SK-N-SH (cell line): ENCODE measurements at regions not wholly inside any gene's neighbourhood (a gene's known extent, or its start where the extent isn't known, plus 50 kb on each side); places are given as distances from the start of the nearest gene placed in this dataset.

Source experiments
- CTCF ChIA-PET: fragments of 300-600, 350-600 bp; formaldehyde crosslinking; extraction: SDS; loops from one replicate; lab custom pipeline; 2021; lab: Yijun Ruan, JAX
- POLR2A ChIA-PET: fragments of 350-600 bp; sonication (Branson Sonifier 250); formaldehyde crosslinking; extraction: SDS; loops from one replicate; lab custom pipeline; 2020; ENCODE audit warnings: antibody characterized with exemption, inconsistent platforms; lab: Yijun Ruan, JAX
- DNase-seq: peaks from one replicate; pipeline ENCODE4 v3.0.0; 2012
- H2AFZ ChIP-seq: fragments of 200-600 bp; sonication (generic); 2 replicates; pipeline ENCODE4 v1.8.1; 2016; ENCODE audit warnings: antibody characterized with exemption, mild to moderate bottlenecking, low read depth
- H3F3A ChIP-seq: fragments of 200-600 bp; sonication (generic); replicated peaks from 2 replicates; pipeline ENCODE3; 2016; ENCODE audit warnings: antibody characterized with exemption, mild to moderate bottlenecking; ENCODE audit not compliant: insufficient read depth
- H3K27ac ChIP-seq, 2 experiments: fragments of 200-500 bp in 1 of 2; fragments of 200-600 bp in 1 of 2; sonication (Bioruptor generic) in 1 of 2; sonication (generic), shearing (Covaris generic) in 1 of 2; 2 replicates each; pipeline versions ENCODE4 v1.5.1 to v1.6.1; 2014 to 2016; ENCODE audit warnings: low read depth in 2 of 2, inconsistent platforms in 1 of 2, low read length in 1 of 2, mild to moderate bottlenecking in 1 of 2, mixed read lengths in 1 of 2
- H3K27me3 ChIP-seq: fragments of 200-600 bp; sonication (generic), shearing (Covaris generic); 2 replicates; pipeline ENCODE4 v1.6.1; 2016; ENCODE audit warnings: mixed run types; ENCODE audit not compliant: insufficient read depth
- H3K36me3 ChIP-seq, 2 experiments: fragments of 200-500 bp in 1 of 2; fragments of 200-600 bp in 1 of 2; sonication (Bioruptor generic) in 1 of 2; sonication (generic) in 1 of 2; replicated peaks in 1 of 2; 2 replicates each; pipeline versions ENCODE3 to v1.5.1; 2014 to 2016; ENCODE audit warnings: low read length in 1 of 2, mild to moderate bottlenecking in 1 of 2; ENCODE audit not compliant: insufficient read depth in 2 of 2, control insufficient read depth in 1 of 2
- H3K4me1 ChIP-seq, 2 experiments: fragments of 200-500 bp in 1 of 2; fragments of 200-600 bp in 1 of 2; sonication (Bioruptor generic) in 1 of 2; sonication (generic), shearing (Covaris generic) in 1 of 2; 2 replicates each; pipeline versions ENCODE4 v1.5.1 to v1.6.1; 2014 to 2016; ENCODE audit warnings: low read depth in 1 of 2, low read length in 1 of 2, mixed run types in 1 of 2; ENCODE audit not compliant: insufficient read depth in 2 of 2, control insufficient read depth in 1 of 2
- H3K4me2 ChIP-seq: fragments of 200-600 bp; sonication (generic), shearing (Covaris generic); 2 replicates; pipeline ENCODE4 v1.6.1; 2017; ENCODE audit warnings: mixed run types
- H3K4me3 ChIP-seq, 2 experiments: fragments of 200-500 bp in 1 of 2; fragments of 200-600 bp in 1 of 2; sonication (Bioruptor generic) in 1 of 2; sonication (generic), shearing (Covaris generic) in 1 of 2; 2 replicates each; pipeline versions ENCODE4 v1.5.1 to v1.8.1; 2014 to 2016; ENCODE audit warnings: low read depth in 2 of 2, inconsistent platforms in 1 of 2, low read length in 1 of 2, mild to moderate bottlenecking in 1 of 2, mixed read lengths in 1 of 2, moderate library complexity in 1 of 2
- H3K79me2 ChIP-seq: fragments of 200-600 bp; sonication (generic); 2 replicates; pipeline ENCODE4 v1.8.1; 2017; ENCODE audit warnings: mild to moderate bottlenecking; ENCODE audit not compliant: insufficient read depth
- H3K9ac ChIP-seq: fragments of 200-600 bp; sonication (generic); 2 replicates; pipeline ENCODE4 v1.6.1; 2017; ENCODE audit warnings: mixed run types
- H3K9me2 ChIP-seq: fragments of 200-600 bp; sonication (generic); 2 replicates; pipeline ENCODE4 v1.6.1; 2017; ENCODE audit warnings: mixed run types
- H3K9me3 ChIP-seq: fragments of 200-600 bp; sonication (generic); 2 replicates; pipeline ENCODE4 v1.6.1; 2017; ENCODE audit warnings: mixed run types, mild to moderate bottlenecking, moderate library complexity
- H4K20me1 ChIP-seq: fragments of 200-600 bp; sonication (generic); 2 replicates; pipeline ENCODE4 v1.6.1; 2017; ENCODE audit warnings: mild to moderate bottlenecking, mixed run types; ENCODE audit not compliant: insufficient read depth
- CHD2 ChIP-seq: fragments of 150-350 bp; IDR thresholded peaks from 2 replicates; pipeline ENCODE4 v1.6.1; 2018; ENCODE audit warnings: low read length; ENCODE audit not compliant: partially characterized antibody
- FOSL2 ChIP-seq: IDR thresholded peaks from 2 replicates; pipeline ENCODE4 v1.4.0; 2012; ENCODE audit warnings: low read depth, mild to moderate bottlenecking, moderate library complexity, borderline replicate concordance
- FOXJ3 ChIP-seq: sonication (generic); formaldehyde crosslinking; IDR thresholded peaks from 2 replicates; pipeline ENCODE4 v1.5.1; 2020; ENCODE audit warnings: mild to moderate bottlenecking, missing genetic modification reagents
- FOXM1 ChIP-seq: IDR thresholded peaks from 2 replicates; pipeline ENCODE4 v1.4.0; 2012; ENCODE audit warnings: low read depth, mild to moderate bottlenecking
- NFIC ChIP-seq: IDR thresholded peaks from 2 replicates; pipeline ENCODE4 v1.4.0; 2012; ENCODE audit warnings: borderline replicate concordance
- NRF1 ChIP-seq: IDR thresholded peaks from 2 replicates; pipeline ENCODE4 v1.6.1; 2012; ENCODE audit warnings: low read depth, mild to moderate bottlenecking, low read length
- SIN3A ChIP-seq: IDR thresholded peaks from 2 replicates; pipeline ENCODE4 v1.6.1; 2012; ENCODE audit warnings: low read depth, mild to moderate bottlenecking, low read length, moderate library complexity, borderline replicate concordance
- TCF12 ChIP-seq: IDR thresholded peaks from 2 replicates; pipeline ENCODE4 v1.4.0; 2012
- USF2 ChIP-seq: fragments of 150-350 bp; IDR thresholded peaks from 2 replicates; pipeline ENCODE4 v1.6.1; 2017; ENCODE audit warnings: antibody characterized with exemption, low read length, low read depth, borderline replicate concordance
- WGBS: methylation state at CpG from one replicate; pipeline ENCODE4 v1.1.6; 2017; ENCODE audit warnings: low lambda C conversion rate; 5-methylcytosine and 5-hydroxymethylcytosine counted together
- TF ChIP-seq, protein P1 (sequence below): IDR thresholded peaks from 2 replicates; pipeline ENCODE4 v1.6.1; 2012; ENCODE audit warnings: mild to moderate bottlenecking, low read depth, low read length, moderate library complexity
- TF ChIP-seq, protein P2 (sequence below): fragments of 150-350 bp; IDR thresholded peaks from 2 replicates; pipeline ENCODE4 v1.6.1; 2016; ENCODE audit warnings: mild to moderate bottlenecking, low read depth, low read length
- TF ChIP-seq, protein P3 (sequence below): IDR thresholded peaks from 2 replicates; pipeline ENCODE4 v1.4.0; 2012; ENCODE audit warnings: low read depth, borderline replicate concordance

- Histone ChIP-seq H3K27me3 (no peaks in the 10 kb centered on the region), H2AFZ (no peak overlapping the region), H3F3A (no peaks in the 10 kb centered on the region), H3K36me3 (no peaks in the 10 kb centered on the region), H4K20me1 (no peaks in the 10 kb centered on the region), H3K4me2 (no peak overlapping the region), H3K9me2 (no peaks in the 10 kb centered on the region), H3K4me1 (no peaks in the 10 kb centered on the region; a peak in 2 of 4 replicates), H3K79me2 (no peaks in the 10 kb centered on the region), H3K4me3 (no peak overlapping the region), H3K9me3 (no peaks in the 10 kb centered on the region), H3K27ac (no peak overlapping the region), H3K9ac (no peak overlapping the region)
- ChIA-PET CTCF (interaction anchor here (1.2 kb wide), 1 partner anchor 8 kb away, joined by 4 read pairs; no protein-coding TSS in a partner anchor), POLR2A (no interaction called here)
- TF ChIP-seq, protein P1, sequence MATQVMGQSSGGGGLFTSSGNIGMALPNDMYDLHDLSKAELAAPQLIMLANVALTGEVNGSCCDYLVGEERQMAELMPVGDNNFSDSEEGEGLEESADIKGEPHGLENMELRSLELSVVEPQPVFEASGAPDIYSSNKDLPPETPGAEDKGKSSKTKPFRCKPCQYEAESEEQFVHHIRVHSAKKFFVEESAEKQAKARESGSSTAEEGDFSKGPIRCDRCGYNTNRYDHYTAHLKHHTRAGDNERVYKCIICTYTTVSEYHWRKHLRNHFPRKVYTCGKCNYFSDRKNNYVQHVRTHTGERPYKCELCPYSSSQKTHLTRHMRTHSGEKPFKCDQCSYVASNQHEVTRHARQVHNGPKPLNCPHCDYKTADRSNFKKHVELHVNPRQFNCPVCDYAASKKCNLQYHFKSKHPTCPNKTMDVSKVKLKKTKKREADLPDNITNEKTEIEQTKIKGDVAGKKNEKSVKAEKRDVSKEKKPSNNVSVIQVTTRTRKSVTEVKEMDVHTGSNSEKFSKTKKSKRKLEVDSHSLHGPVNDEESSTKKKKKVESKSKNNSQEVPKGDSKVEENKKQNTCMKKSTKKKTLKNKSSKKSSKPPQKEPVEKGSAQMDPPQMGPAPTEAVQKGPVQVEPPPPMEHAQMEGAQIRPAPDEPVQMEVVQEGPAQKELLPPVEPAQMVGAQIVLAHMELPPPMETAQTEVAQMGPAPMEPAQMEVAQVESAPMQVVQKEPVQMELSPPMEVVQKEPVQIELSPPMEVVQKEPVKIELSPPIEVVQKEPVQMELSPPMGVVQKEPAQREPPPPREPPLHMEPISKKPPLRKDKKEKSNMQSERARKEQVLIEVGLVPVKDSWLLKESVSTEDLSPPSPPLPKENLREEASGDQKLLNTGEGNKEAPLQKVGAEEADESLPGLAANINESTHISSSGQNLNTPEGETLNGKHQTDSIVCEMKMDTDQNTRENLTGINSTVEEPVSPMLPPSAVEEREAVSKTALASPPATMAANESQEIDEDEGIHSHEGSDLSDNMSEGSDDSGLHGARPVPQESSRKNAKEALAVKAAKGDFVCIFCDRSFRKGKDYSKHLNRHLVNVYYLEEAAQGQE: no peak
- no peak for TF ChIP-seq NRF1
- TF ChIP-seq, protein P2, sequence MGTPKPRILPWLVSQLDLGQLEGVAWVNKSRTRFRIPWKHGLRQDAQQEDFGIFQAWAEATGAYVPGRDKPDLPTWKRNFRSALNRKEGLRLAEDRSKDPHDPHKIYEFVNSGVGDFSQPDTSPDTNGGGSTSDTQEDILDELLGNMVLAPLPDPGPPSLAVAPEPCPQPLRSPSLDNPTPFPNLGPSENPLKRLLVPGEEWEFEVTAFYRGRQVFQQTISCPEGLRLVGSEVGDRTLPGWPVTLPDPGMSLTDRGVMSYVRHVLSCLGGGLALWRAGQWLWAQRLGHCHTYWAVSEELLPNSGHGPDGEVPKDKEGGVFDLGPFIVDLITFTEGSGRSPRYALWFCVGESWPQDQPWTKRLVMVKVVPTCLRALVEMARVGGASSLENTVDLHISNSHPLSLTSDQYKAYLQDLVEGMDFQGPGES: no peak
- no peak for TF ChIP-seq NFIC
- TF ChIP-seq CHD2: no peak
- TF ChIP-seq FOSL2: no peak
- TF ChIP-seq, protein P3, sequence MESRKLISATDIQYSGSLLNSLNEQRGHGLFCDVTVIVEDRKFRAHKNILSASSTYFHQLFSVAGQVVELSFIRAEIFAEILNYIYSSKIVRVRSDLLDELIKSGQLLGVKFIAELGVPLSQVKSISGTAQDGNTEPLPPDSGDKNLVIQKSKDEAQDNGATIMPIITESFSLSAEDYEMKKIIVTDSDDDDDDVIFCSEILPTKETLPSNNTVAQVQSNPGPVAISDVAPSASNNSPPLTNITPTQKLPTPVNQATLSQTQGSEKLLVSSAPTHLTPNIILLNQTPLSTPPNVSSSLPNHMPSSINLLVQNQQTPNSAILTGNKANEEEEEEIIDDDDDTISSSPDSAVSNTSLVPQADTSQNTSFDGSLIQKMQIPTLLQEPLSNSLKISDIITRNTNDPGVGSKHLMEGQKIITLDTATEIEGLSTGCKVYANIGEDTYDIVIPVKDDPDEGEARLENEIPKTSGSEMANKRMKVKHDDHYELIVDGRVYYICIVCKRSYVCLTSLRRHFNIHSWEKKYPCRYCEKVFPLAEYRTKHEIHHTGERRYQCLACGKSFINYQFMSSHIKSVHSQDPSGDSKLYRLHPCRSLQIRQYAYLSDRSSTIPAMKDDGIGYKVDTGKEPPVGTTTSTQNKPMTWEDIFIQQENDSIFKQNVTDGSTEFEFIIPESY: no peak
- TF ChIP-seq FOXM1: no peak
- TF ChIP-seq TCF12: no peak
- DNase-seq: no peak
- WGBS: 55% methylated on average over 4 of the region's 4 CpGs
These were observed 653.0 kb downstream of the EPM2A start for GRCh38 chr6:145082359-145082758.

GRCh38 chr6:145086197-145086596 lies 649.1 kb downstream of the EPM2A start:
- 45% methylated on average over 3 of the region's 3 CpGs for WGBS
- H3K36me3 ChIP-seq: no peaks in the 10 kb centered on the region
- POLR2A ChIA-PET: no interaction called here
- H3K4me2 ChIP-seq: no peak overlapping the region
- CTCF ChIA-PET: no interaction called here
- TF ChIP-seq FOXJ3 (CRISPR knock-in tag) (no peak), USF2 (no peak), FOXM1 (no peak), SIN3A (no peak)
- TF ChIP-seq, protein P2: no peak
- TF ChIP-seq, all 33 proteins: peak for 0
- H3K4me1 ChIP-seq: no peaks in the 10 kb centered on the region; a peak in 2 of 4 replicates
- no peak overlapping the region for H3K4me3 ChIP-seq
- DNase-seq: no peak
- no peaks in the 10 kb centered on the region for H3K79me2 ChIP-seq
- no peaks in the 10 kb centered on the region for H3K9me3 ChIP-seq
- no peaks in the 10 kb centered on the region for H3K9me2 ChIP-seq
- H3K27ac ChIP-seq: no peak overlapping the region
- no peak overlapping the region for H2AFZ ChIP-seq
- H3K27me3 ChIP-seq: no peaks in the 10 kb centered on the region
- no peak overlapping the region for H3K9ac ChIP-seq
- H4K20me1 ChIP-seq: no peaks in the 10 kb centered on the region
- H3F3A ChIP-seq: no peaks in the 10 kb centered on the region
